Astrocyte (in vitro differentiated cells and primary cell): ENCODE measurements at regions not wholly inside any gene's neighbourhood (a gene's known extent, or its start where the extent isn't known, plus 50 kb on each side); places are given as distances from the start of the nearest gene placed in this dataset.
A peak's percentile ranks its signal among the peaks of the same experiment; 100 is the strongest.

Source experiments
- DNase-seq: peaks from one replicate; pipeline ENCODE4 v3.0.0-alpha.2; 2010; ENCODE audit warnings: low read depth
- FAIRE-seq: peaks from 2 replicates; lab custom pipeline; 2011; peaks lifted over from hg19 to GRCh38; lab: Jason Lieb, UNC
- H2AFZ ChIP-seq: 2 replicates; pipeline ENCODE4 v1.6.0; 2012; ENCODE audit warnings: low read depth, low read length, inconsistent platforms
- H3K27ac ChIP-seq: 2 replicates; pipeline ENCODE4 v1.5.1; 2011; ENCODE audit warnings: low read depth, low read length, inconsistent platforms
- H3K27me3 ChIP-seq: 2 replicates; pipeline ENCODE4 v1.6.0; 2011; ENCODE audit warnings: low read length, inconsistent platforms; ENCODE audit not compliant: insufficient read depth
- H3K36me3 ChIP-seq: 2 replicates; pipeline ENCODE4 v1.5.1; 2011; ENCODE audit warnings: low read length, inconsistent platforms; ENCODE audit not compliant: insufficient read depth
- H3K4me1 ChIP-seq: 2 replicates; pipeline ENCODE4 v1.5.1; 2011; ENCODE audit warnings: low read length, inconsistent platforms; ENCODE audit not compliant: insufficient read depth
- H3K4me2 ChIP-seq: 2 replicates; pipeline ENCODE4 v1.6.0; 2012; ENCODE audit warnings: low read length, inconsistent platforms
- H3K4me3 ChIP-seq: 2 replicates; pipeline ENCODE4 v1.5.1; 2011; ENCODE audit warnings: low read depth, mild to moderate bottlenecking, low read length, inconsistent platforms; ENCODE audit not compliant: insufficient read depth
- H3K79me2 ChIP-seq: 2 replicates; pipeline ENCODE4 v1.6.0; 2012; ENCODE audit warnings: mild to moderate bottlenecking, low read length, inconsistent platforms; ENCODE audit not compliant: insufficient read depth
- H3K9ac ChIP-seq: 2 replicates; pipeline ENCODE4 v1.6.0; 2012; ENCODE audit warnings: mild to moderate bottlenecking, low read length, inconsistent platforms
- H3K9me3 ChIP-seq: 2 replicates; pipeline ENCODE4 v1.5.1; 2012; ENCODE audit warnings: low read depth, mild to moderate bottlenecking, low read length, inconsistent platforms; ENCODE audit not compliant: insufficient read depth
- H4K20me1 ChIP-seq: 2 replicates; pipeline ENCODE4 v1.6.0; 2012; ENCODE audit warnings: low read length, inconsistent platforms; ENCODE audit not compliant: insufficient read depth
- H3K27ac Mint-ChIP-seq: one replicate; pipeline ENCODE4 v1.8.0; 2021; ENCODE audit warnings: mild to moderate bottlenecking, mixed read lengths; ENCODE audit not compliant: unreplicated experiment
- H3K27me3 Mint-ChIP-seq: one replicate; pipeline ENCODE4 v1.8.0; 2021; ENCODE audit warnings: low read depth, mixed read lengths; ENCODE audit not compliant: unreplicated experiment
- H3K36me3 Mint-ChIP-seq: one replicate; pipeline ENCODE4 v1.8.0; 2021; ENCODE audit warnings: low read depth, mixed read lengths; ENCODE audit not compliant: unreplicated experiment
- H3K4me1 Mint-ChIP-seq: one replicate; pipeline ENCODE4 v1.8.0; 2021; ENCODE audit warnings: low read depth, mixed read lengths; ENCODE audit not compliant: unreplicated experiment
- H3K4me3 Mint-ChIP-seq: one replicate; pipeline ENCODE4 v1.8.0; 2021; ENCODE audit warnings: mild to moderate bottlenecking, moderate library complexity, mixed read lengths; ENCODE audit not compliant: unreplicated experiment
- H3K9me3 Mint-ChIP-seq: one replicate; pipeline ENCODE4 v1.8.0; 2021; ENCODE audit warnings: mild to moderate bottlenecking, mixed read lengths; ENCODE audit not compliant: unreplicated experiment
- CTCF ChIP-seq: IDR thresholded peaks from 2 replicates; pipeline ENCODE4 v1.5.1; 2011; ENCODE audit warnings: low read depth, mild to moderate bottlenecking, inconsistent platforms, low read length, moderate library complexity; ENCODE audit not compliant: insufficient read depth
- EZH2 ChIP-seq: IDR thresholded peaks from 2 replicates; pipeline ENCODE4 v1.6.1; 2012; ENCODE audit warnings: mild to moderate bottlenecking, low read length, inconsistent platforms; ENCODE audit not compliant: insufficient read depth

DNA sequence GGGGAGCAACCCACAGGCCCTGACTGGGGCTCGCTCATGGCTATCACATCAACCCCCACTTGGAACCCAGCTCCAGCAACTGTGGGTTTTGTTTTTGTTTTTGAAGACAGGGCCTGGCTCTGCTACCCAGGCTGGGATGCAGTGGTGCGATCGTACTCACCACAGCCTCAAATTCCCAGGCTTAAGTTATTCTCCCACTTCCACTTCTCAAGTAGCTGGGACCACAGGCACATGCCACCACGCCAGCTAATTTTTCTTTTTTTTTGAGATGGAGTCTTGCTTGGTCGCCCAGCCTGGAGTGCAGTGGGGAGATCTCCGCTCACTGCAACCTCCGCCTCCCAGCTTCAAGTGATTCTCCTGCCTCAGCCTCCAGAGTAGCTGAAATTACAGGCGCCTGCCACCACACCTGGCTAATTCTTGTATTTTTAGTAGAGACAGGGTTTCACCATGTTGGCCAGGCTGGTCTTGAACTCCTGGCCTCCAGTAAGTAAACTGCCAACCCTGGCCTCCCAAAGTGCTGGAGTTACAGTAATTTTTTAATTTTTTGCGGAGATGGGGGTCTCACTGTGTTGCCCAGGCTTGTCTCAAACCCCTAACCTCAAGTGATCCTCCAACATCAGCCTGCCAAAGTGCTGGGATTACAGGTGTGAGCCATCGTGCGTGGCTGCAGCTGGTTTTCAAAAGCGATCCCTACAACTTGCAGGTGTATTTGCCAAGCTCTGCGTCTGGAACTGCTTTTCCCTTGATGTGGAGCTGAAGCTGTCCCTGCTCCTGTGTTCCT is 228.7 kb downstream of the SKIDA1 start:
- no peak for FAIRE-seq
- H3K4me3 Mint-ChIP-seq = no peak overlapping the region

GRCh38 chr10:21293518-21294356 is 231.7 kb downstream of the SKIDA1 start:
- H3K4me3 ChIP-seq = peak overlapping the region; percentile 58
- peaks cover 27% of the 10 kb centered on the region for H3K4me1 ChIP-seq
- TF ChIP-seq CTCF = no peak
- no peak for TF ChIP-seq EZH2
- Mint-ChIP-seq H3K4me3 (peak overlapping the region; percentile 83), H3K4me1 (peaks cover 41% of the 10 kb centered on the region), H3K9me3 (no peaks in the 10 kb centered on the region), H3K27ac (peak overlapping the region; percentile 97), H3K36me3 (no peaks in the 10 kb centered on the region), H3K27me3 (no peaks in the 10 kb centered on the region)
- no peaks in the 10 kb centered on the region for H3K79me2 ChIP-seq
- peak; percentile 38 for DNase-seq
- no peaks in the 10 kb centered on the region for H3K36me3 ChIP-seq
- peak overlapping the region; percentile 70 for H3K9ac ChIP-seq
- H3K27me3 ChIP-seq = no peaks in the 10 kb centered on the region
- no peak for FAIRE-seq
- no peak overlapping the region for H2AFZ ChIP-seq
- no peaks in the 10 kb centered on the region for H4K20me1 ChIP-seq
- peak overlapping the region; percentile 76 for H3K27ac ChIP-seq
- no peaks in the 10 kb centered on the region for H3K9me3 ChIP-seq
- peak overlapping the region; percentile 85 for H3K4me2 ChIP-seq

More for the DNA sequence above, 228.7 kb downstream of the SKIDA1 start:
- TF ChIP-seq EZH2 (no peak), CTCF (no peak)
- H3K4me1 Mint-ChIP-seq = peaks cover 23% of the 10 kb centered on the region
- Histone ChIP-seq H3K9ac (no peak overlapping the region), H3K4me3 (no peak overlapping the region), H3K9me3 (no peaks in the 10 kb centered on the region), H3K27me3 (no peaks in the 10 kb centered on the region), H3K79me2 (no peaks in the 10 kb centered on the region), H2AFZ (no peak overlapping the region), H3K4me2 (no peak overlapping the region), H3K27ac (no peak overlapping the region), H3K36me3 (no peaks in the 10 kb centered on the region), H4K20me1 (no peaks in the 10 kb centered on the region), H3K4me1 (peaks cover 21% of the 10 kb centered on the region)
- H3K36me3 Mint-ChIP-seq = no peaks in the 10 kb centered on the region
- H3K27me3 Mint-ChIP-seq = no peaks in the 10 kb centered on the region
- DNase-seq = no peak
- no peak overlapping the region for H3K27ac Mint-ChIP-seq
- H3K9me3 Mint-ChIP-seq = no peaks in the 10 kb centered on the region
